ENCODE measurements at regions not wholly inside any gene's neighbourhood (a gene's known extent, or its start where the extent isn't known, plus 50 kb on each side); places are given as distances from the start of the nearest gene placed in this dataset.

- Histone ChIP-seq H3K27ac (peak overlapping the region in 3 of 4 donors; percentile 90 to 93 (median 92)), H3K36me3 (no peaks in the 10 kb centered on the region), H3K9me3 (no peaks in the 10 kb centered on the region), H3K4me1 (peaks cover 0 to 54% (median 44%) of the 10 kb centered on the region in 4 donors), H3K27me3 (no peaks in the 10 kb centered on the region), H3K4me3 (no peak overlapping the region)
- WGBS, 2 donors, result 87 to 93% methylated on average over 3 of the region's 3 CpGs
- intact Hi-C loops (cut with DNase I), result no loop called here
- DNase-seq, result no peak
- no peak for TF ChIP-seq CTCF (IDR thresholded peaks at IDR 0.05)
- TF ChIP-seq POLR2A (IDR thresholded peaks at IDR 0.05), result no peak
- no peak for TF ChIP-seq POLR2AphosphoS5 (IDR thresholded peaks at IDR 0.05)
- TF ChIP-seq EP300 (IDR thresholded peaks at IDR 0.05), result no peak
Measured at GRCh38 chr11:19567996-19568395, 144.6 kb upstream of the NAV2 start.

- Histone ChIP-seq H3K27ac (peak overlapping the region in 3 of 4 donors; percentile 90 to 93 (median 92)), H3K9me3 (no peaks in the 10 kb centered on the region), H3K4me1 (peaks cover 0 to 51% (median 44%) of the 10 kb centered on the region in 4 donors), H3K4me3 (no peak overlapping the region), H3K36me3 (no peaks in the 10 kb centered on the region), H3K27me3 (no peaks in the 10 kb centered on the region)
- 74 to 83% methylated on average over 5 of the region's 5 CpGs for WGBS, 2 donors
- no peak for TF ChIP-seq POLR2A (IDR thresholded peaks at IDR 0.05)
- no peak for TF ChIP-seq CTCF (IDR thresholded peaks at IDR 0.05)
- TF ChIP-seq POLR2AphosphoS5 (IDR thresholded peaks at IDR 0.05), result peak; percentile 49 to 88 (median 81)
- TF ChIP-seq EP300 (IDR thresholded peaks at IDR 0.05), result peak in 2 of 4 donors; percentile 55 to 68
- no peak for DNase-seq
- intact Hi-C loops (cut with DNase I), result no loop called here
Measured at GRCh38 chr11:19566583-19567379, 145.9 kb upstream of the NAV2 start.

GRCh38 chr11:19565639-19566038, 147.0 kb upstream of the NAV2 start:
- Histone ChIP-seq H3K36me3 (no peaks in the 10 kb centered on the region), H3K27me3 (no peaks in the 10 kb centered on the region), H3K27ac (peak overlapping the region in 3 of 4 donors; percentile 90 to 93 (median 92)), H3K4me1 (peaks cover 0 to 51% (median 44%) of the 10 kb centered on the region in 4 donors), H3K9me3 (no peaks in the 10 kb centered on the region), H3K4me3 (no peak overlapping the region)
- intact Hi-C loops (cut with DNase I), result loop anchor here (2.0 kb wide), 1 partner anchor 109 kb away; no protein-coding TSS in a partner anchor
- TF ChIP-seq EP300 (IDR thresholded peaks at IDR 0.05) (no peak), POLR2AphosphoS5 (IDR thresholded peaks at IDR 0.05) (peak in 3 of 4 donors; percentile 24 to 68 (median 64))
- no peak for DNase-seq
- 94 to 95% methylated on average over 7 of the region's 7 CpGs for WGBS, 2 donors

- WGBS, 2 donors, result 94 to 95% methylated on average over 4 of the region's 4 CpGs
- DNase-seq, result no peak
- intact Hi-C loops (cut with DNase I), result no loop called here
- Histone ChIP-seq H3K9me3 (no peaks in the 10 kb centered on the region), H3K27ac (no peak overlapping the region), H3K27me3 (no peaks in the 10 kb centered on the region), H3K36me3 (no peaks in the 10 kb centered on the region), H3K4me1 (peaks cover 0 to 44% (median 36%) of the 10 kb centered on the region in 4 donors), H3K4me3 (no peak overlapping the region)
- TF ChIP-seq POLR2A (IDR thresholded peaks at IDR 0.05) (no peak), POLR2AphosphoS5 (IDR thresholded peaks at IDR 0.05) (no peak), CTCF (IDR thresholded peaks at IDR 0.05) (no peak), EP300 (IDR thresholded peaks at IDR 0.05) (no peak)
Measured at GRCh38 chr11:19562156-19562555, 150.5 kb upstream of the NAV2 start.

GRCh38 chr11:19561011-19561410, 151.6 kb upstream of the NAV2 start:
- no peaks in the 10 kb centered on the region for H3K27me3 ChIP-seq
- H3K27ac ChIP-seq, result no peak overlapping the region
- DNase-seq, result no peak
- no peak overlapping the region for H3K4me3 ChIP-seq
- no peaks in the 10 kb centered on the region for H3K36me3 ChIP-seq
- TF ChIP-seq EP300 (IDR thresholded peaks at IDR 0.05) (no peak), CTCF (IDR thresholded peaks at IDR 0.05) (no peak), POLR2AphosphoS5 (IDR thresholded peaks at IDR 0.05) (no peak), POLR2A (IDR thresholded peaks at IDR 0.05) (no peak)
- intact Hi-C loops (cut with DNase I), result no loop called here
- H3K4me1 ChIP-seq, result peaks cover 0 to 33% (median 25%) of the 10 kb centered on the region in 4 donors
- no peaks in the 10 kb centered on the region for H3K9me3 ChIP-seq
- 72 to 78% methylated on average over 8 of the region's 8 CpGs for WGBS, 2 donors
